GM12878 (cell line): ENCODE measurements at regions not wholly inside any gene's neighbourhood (a gene's known extent, or its start where the extent isn't known, plus 50 kb on each side); places are given as distances from the start of the nearest gene placed in this dataset.

ENCODE experiments used
- ATF2 ChIP-seq: IDR thresholded peaks from 2 replicates; pipeline ENCODE4 v1.6.1; 2012; ENCODE audit warnings: low read length, inconsistent platforms
- GABPA ChIP-seq: IDR thresholded peaks from 2 replicates; pipeline ENCODE4 v1.6.1; 2014; ENCODE audit warnings: antibody characterized with exemption, low read depth, mild to moderate bottlenecking, inconsistent platforms
- HDGF ChIP-seq: fragments of 450-650 bp; IDR thresholded peaks from 2 replicates; pipeline ENCODE4 v1.6.1; 2016; ENCODE audit warnings: antibody characterized with exemption
- MYC ChIP-seq: IDR thresholded peaks from 2 replicates; pipeline ENCODE4 v1.6.1; 2011; ENCODE audit warnings: mild to moderate bottlenecking, low read length, moderate library complexity, inconsistent platforms; ENCODE audit not compliant: insufficient read depth, insufficient replicate concordance, insufficient read length, severe bottlenecking
- NFYB ChIP-seq: IDR thresholded peaks from 2 replicates; pipeline ENCODE4 v1.6.1; 2011; ENCODE audit warnings: low read depth, mild to moderate bottlenecking, low read length, improper control_type of control experiment, moderate library complexity; ENCODE audit not compliant: insufficient read depth
- POLR2A ChIP-seq: IDR thresholded peaks from 2 replicates; pipeline ENCODE4 v1.6.1; 2011; ENCODE audit warnings: low read depth, mild to moderate bottlenecking, low read length
- TAF1 ChIP-seq: IDR thresholded peaks from 2 replicates; pipeline ENCODE4 v1.6.1; 2011; ENCODE audit warnings: mild to moderate bottlenecking, low read depth, low read length, borderline replicate concordance
- YY1 ChIP-seq: IDR thresholded peaks from 2 replicates; pipeline ENCODE4 v1.6.1; 2011; ENCODE audit warnings: low read depth, mild to moderate bottlenecking, low read length

- no peak for TF ChIP-seq YY1
- no peak for TF ChIP-seq TAF1
- TF ChIP-seq MYC = no peak
- no peak for TF ChIP-seq HDGF
- TF ChIP-seq ATF2 = no peak
- TF ChIP-seq GABPA = no peak
- TF ChIP-seq NFYB = no peak
- no peak for TF ChIP-seq POLR2A
Observed at GRCh38 chr7:106180721-106181120, 68.6 kb upstream of the SYPL1 start.
